Vagina (tissue), 2 donors: ENCODE measurements at regions not wholly inside any gene's neighbourhood (a gene's known extent, or its start where the extent isn't known, plus 50 kb on each side); places are given as distances from the start of the nearest gene placed in this dataset.

ENCODE experiments used
- CTCF ChIP-seq, 3 experiments: fragments of 450-650 bp in 2 of 3; fragments of 200-600 bp in 1 of 3; sonication (generic) in 1 of 3; IDR thresholded peaks; one replicate each; pipeline ENCODE4 v1.5.1; 2017 to 2019; ENCODE audit warnings: antibody characterized with exemption in 3 of 3, mild to moderate bottlenecking in 2 of 3, moderate library complexity in 2 of 3
- POLR2A ChIP-seq, 2 donors: fragments of 450-650 bp; IDR thresholded peaks; one replicate each; pipeline ENCODE4 v1.6.1; 2017; ENCODE audit warnings: antibody characterized with exemption in 2 of 2, mild to moderate bottlenecking in 2 of 2, moderate library complexity in 2 of 2

DNA sequence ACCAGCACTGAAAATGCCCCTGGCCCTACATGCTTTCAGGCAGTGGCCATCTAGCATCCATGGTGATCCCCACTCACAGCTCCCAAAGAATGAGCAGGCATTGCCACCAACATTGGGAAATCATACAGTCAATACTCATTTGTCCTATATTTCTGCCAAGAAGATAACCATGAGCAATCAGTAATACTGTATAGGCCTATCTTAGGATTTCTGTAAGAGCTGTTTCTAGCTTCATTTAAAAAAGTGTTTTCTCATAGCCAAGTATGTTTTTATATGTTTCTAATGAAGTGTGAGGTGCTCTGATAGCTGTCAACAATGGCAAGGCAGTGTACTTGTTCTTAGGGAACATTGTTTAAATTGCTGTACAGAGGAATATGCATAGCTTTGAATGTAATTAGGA lies 428.7 kb downstream of the FGF9 start:
- TF ChIP-seq POLR2A (IDR thresholded peaks at IDR 0.05) (no peak), CTCF (IDR thresholded peaks at IDR 0.05) (no peak)
